IMR-90 (cell line): ENCODE measurements at regions not wholly inside any gene's neighbourhood (a gene's known extent, or its start where the extent isn't known, plus 50 kb on each side); places are given as distances from the start of the nearest gene placed in this dataset.

Experiments
- ATAC-seq: fragments of 200-7000 bp; cut with Tn5 transposase; 2 replicates; pipeline ENCODE4 v1.9.1; 2020; ENCODE audit warnings: low read depth, mild to moderate bottlenecking, moderate library complexity
- BruUV-seq: library from RNA; stranded (reverse); fragments of 400-500 nt; replicated peaks from 2 replicates; lab custom pipeline; 2021; lab: Mats Ljungman, UMichigan
- CTCF ChIA-PET: fragments of 300-600 bp; formaldehyde crosslinking; extraction: SDS; loops from one replicate; lab custom pipeline; 2021; ENCODE audit warnings: antibody characterized with exemption; lab: Yijun Ruan, JAX
- POLR2A ChIA-PET: fragments of 300-600 bp; sonication (Branson Sonifier 250); formaldehyde crosslinking; loops from one replicate; lab custom pipeline; 2022; ENCODE audit warnings: antibody characterized with exemption; ENCODE audit not compliant: unreplicated experiment; lab: Charles Lee
- DNase-seq: peaks from one replicate; pipeline ENCODE4 v3.0.0; 2013
- H2AFZ ChIP-seq: replicated peaks from 2 replicates; pipeline ENCODE3; 2013; ENCODE audit warnings: low read length, mild to moderate bottlenecking; ENCODE audit not compliant: poor library complexity
- H2AK5ac ChIP-seq: 2 replicates; pipeline ENCODE4 v1.6.1; 2013; ENCODE audit warnings: low read depth, low read length, inconsistent platforms
- H2AK9ac ChIP-seq: replicated peaks from 2 replicates; pipeline ENCODE3; 2013; ENCODE audit warnings: mild to moderate bottlenecking, low read depth, low read length, moderate library complexity; ENCODE audit not compliant: poor library complexity
- H2BK120ac ChIP-seq: 2 replicates; pipeline ENCODE4 v1.6.1; 2013; ENCODE audit warnings: low read depth, low read length, inconsistent platforms
- H2BK15ac ChIP-seq: 3 replicates; pipeline ENCODE4 v1.6.1; 2013; ENCODE audit warnings: low read depth, low read length, inconsistent platforms
- H2BK20ac ChIP-seq: 2 replicates; pipeline ENCODE4 v1.6.1; 2013; ENCODE audit warnings: low read depth, mild to moderate bottlenecking, inconsistent platforms, low read length, moderate library complexity
- H2BK5ac ChIP-seq: 2 replicates; pipeline ENCODE4 v1.6.1; 2013; ENCODE audit warnings: mild to moderate bottlenecking, low read depth, low read length, inconsistent platforms; ENCODE audit not compliant: poor library complexity, severe bottlenecking
- H3K14ac ChIP-seq: replicated peaks from 2 replicates; pipeline ENCODE4 v1.6.1; 2013; ENCODE audit warnings: low read depth, low read length, inconsistent platforms
- H3K18ac ChIP-seq: 2 replicates; pipeline ENCODE4 v1.6.1; 2013; ENCODE audit warnings: low read depth, low read length, control low read depth
- H3K23ac ChIP-seq: 2 replicates; pipeline ENCODE4 v1.6.1; 2013; ENCODE audit warnings: low read depth, low read length, inconsistent platforms
- H3K27ac ChIP-seq: 2 replicates; pipeline ENCODE4 v1.5.1; 2013; ENCODE audit warnings: mild to moderate bottlenecking, control low read depth, low read length; ENCODE audit not compliant: insufficient read depth
- H3K27me3 ChIP-seq: 2 replicates; pipeline ENCODE4 v1.6.1; 2013; ENCODE audit warnings: low read length; ENCODE audit not compliant: control insufficient read depth, insufficient read depth
- H3K36me3 ChIP-seq: 2 replicates; pipeline ENCODE4 v1.6.1; 2013; ENCODE audit warnings: low read length, mixed read lengths; ENCODE audit not compliant: control insufficient read depth, insufficient read depth
- H3K4ac ChIP-seq: 2 replicates; pipeline ENCODE4 v1.6.1; 2013; ENCODE audit warnings: low read depth, low read length, inconsistent platforms
- H3K4me1 ChIP-seq: 2 replicates; pipeline ENCODE4 v1.6.1; 2013; ENCODE audit warnings: low read length, mixed read lengths; ENCODE audit not compliant: control insufficient read depth, insufficient read depth
- H3K4me2 ChIP-seq: 2 replicates; pipeline ENCODE4 v1.6.1; 2013; ENCODE audit warnings: low read depth, mild to moderate bottlenecking, control low read depth, low read length, moderate library complexity
- H3K4me3 ChIP-seq: 2 replicates; pipeline ENCODE4 v1.5.1; 2013; ENCODE audit warnings: low read depth, mild to moderate bottlenecking, control low read depth, low read length, moderate library complexity; ENCODE audit not compliant: insufficient read depth
- H3K56ac ChIP-seq: 2 replicates; pipeline ENCODE4 v1.6.1; 2013; ENCODE audit warnings: low read length, inconsistent platforms; ENCODE audit not compliant: insufficient read depth; ENCODE audit errors: extremely low read depth
- H3K79me1 ChIP-seq, 2 experiments: 2 replicates each; pipeline ENCODE4 v1.6.1; 2013; ENCODE audit warnings: low read length in 2 of 2, inconsistent platforms in 1 of 2, low read depth in 1 of 2
- H3K9ac ChIP-seq: 2 replicates; pipeline ENCODE4 v1.6.1; 2013; ENCODE audit warnings: low read depth, low read length, control low read depth
- H3K9me1 ChIP-seq: 2 replicates; pipeline ENCODE4 v1.6.1; 2013; ENCODE audit warnings: low read length, inconsistent platforms; ENCODE audit not compliant: insufficient read depth
- H3K9me3 ChIP-seq: 2 replicates; pipeline ENCODE4 v1.6.1; 2013; ENCODE audit warnings: low read length; ENCODE audit not compliant: control insufficient read depth, insufficient read depth
- H4K20me1 ChIP-seq: 2 replicates; pipeline ENCODE4 v1.6.1; 2013; ENCODE audit warnings: low read length, inconsistent platforms; ENCODE audit not compliant: insufficient read depth
- H4K5ac ChIP-seq: 2 replicates; pipeline ENCODE4 v1.6.1; 2013; ENCODE audit warnings: mild to moderate bottlenecking, low read depth, low read length, control low read depth
- H4K8ac ChIP-seq, 2 experiments: 2 replicates each; pipeline ENCODE4 v1.6.1; 2013; ENCODE audit warnings: low read depth in 2 of 2, low read length in 2 of 2, control low read depth in 1 of 2, inconsistent platforms in 1 of 2
- H4K91ac ChIP-seq: 2 replicates; pipeline ENCODE4 v1.6.1; 2013; ENCODE audit warnings: low read depth, low read length, inconsistent platforms; ENCODE audit not compliant: insufficient read depth
- CEBPB ChIP-seq: IDR thresholded peaks from 2 replicates; pipeline ENCODE4 v1.6.1; 2012; ENCODE audit warnings: low read depth, low read length, improper control_type of control experiment
- MAFK ChIP-seq: IDR thresholded peaks from 2 replicates; pipeline ENCODE4 v1.6.1; 2012; ENCODE audit warnings: low read depth, low read length, improper control_type of control experiment
- RAD21 ChIP-seq: IDR thresholded peaks from 2 replicates; pipeline ENCODE4 v1.6.1; 2012; ENCODE audit warnings: low read length, improper control_type of control experiment
- RCOR1 ChIP-seq: IDR thresholded peaks from 2 replicates; pipeline ENCODE4 v1.6.1; 2012; ENCODE audit warnings: mild to moderate bottlenecking, low read length, improper control_type of control experiment; ENCODE audit not compliant: insufficient replicate concordance
- WGBS, 2 experiments: methylation state at CpG; one replicate each; pipeline versions ENCODE4 v1.1.5 to v1.1.7; 2013; ENCODE audit warnings: missing lambda C conversion rate in 2 of 2; ENCODE audit not compliant: insufficient read length in 1 of 2; ENCODE audit errors: extremely low coverage in 2 of 2; 5-methylcytosine and 5-hydroxymethylcytosine counted together
- dilution Hi-C: fragments of 300-500 bp; cut with HindIII; formaldehyde crosslinking; loops from one replicate; pipeline ENCODE4 v1.14.3; 2018; ENCODE audit warnings: low sequenced_read_pairs; ENCODE audit not compliant: unreplicated experiment
- in situ Hi-C: fragments of 300-500 bp; cut with MboI; formaldehyde crosslinking; loops from 3 replicates; pipeline ENCODE4 v1.14.3; 2019; ENCODE audit warnings: low sequenced_read_pairs, inconsistent platforms, mixed read lengths
- intact Hi-C: fragments of 100-400 bp; cut with micrococcal nuclease; formaldehyde crosslinking; loops from 2 replicates; pipeline ENCODE4 v1.10.0; 2022

DNA sequence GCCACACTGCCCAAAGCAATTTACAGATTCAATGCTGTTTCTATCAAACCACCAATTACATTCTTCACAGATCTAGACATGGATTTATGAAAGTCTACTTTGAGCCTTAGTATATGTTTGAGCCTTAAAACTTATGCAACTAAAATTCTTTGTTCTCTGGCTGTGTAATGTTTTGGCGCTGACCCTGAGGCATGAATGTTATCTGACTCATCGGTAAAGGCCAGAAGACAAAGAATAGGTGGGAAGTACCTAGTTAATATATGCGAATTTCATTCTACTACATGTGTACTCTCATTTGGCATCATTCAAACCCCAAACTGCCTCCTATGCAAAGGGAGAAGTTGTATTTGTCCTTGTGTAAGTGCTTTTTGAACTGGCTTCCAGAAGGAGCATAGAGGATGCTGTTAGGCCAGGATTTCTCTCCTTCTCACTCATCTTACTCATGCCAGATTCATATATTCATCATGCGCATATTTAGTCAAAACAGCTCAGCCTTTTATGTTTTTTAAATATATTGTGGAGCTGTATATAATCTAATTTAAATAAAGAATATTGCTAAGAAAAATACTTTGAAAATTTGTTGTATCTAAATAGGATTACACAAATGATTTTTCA, 204.2 kb downstream of the NFKBIZ start:
- no peaks in the 10 kb centered on the region for H3K9me3 ChIP-seq
- no peak overlapping the region for H3K4me2 ChIP-seq
- dilution Hi-C loops (no loop called here), in situ Hi-C loops (no loop called here), intact Hi-C loops (no loop called here)
- H4K91ac ChIP-seq, result no peak overlapping the region
- ChIA-PET POLR2A (no interaction called here), CTCF (interaction anchor here (1.2 kb wide), 1 partner anchor 142 kb away, joined by 3 read pairs; no protein-coding TSS in a partner anchor)
- H3K27me3 ChIP-seq, result no peaks in the 10 kb centered on the region
- TF ChIP-seq MAFK, result no peak
- TF ChIP-seq CEBPB, result peak; percentile 43; the same call in 1 of the 2 replicates
- no peak for TF ChIP-seq RCOR1
- no peak for TF ChIP-seq RAD21
- H2AFZ ChIP-seq, result no peak overlapping the region
- H3K4me3 ChIP-seq, result no peak overlapping the region
- no CpG with 5 or more reads among the region's 4 CpGs for WGBS, 2 experiments
- peak overlapping the region; percentile 44 for H2BK5ac ChIP-seq
- H3K4me1 ChIP-seq, result peaks cover 1% of the 10 kb centered on the region; the same call in 1 of the 2 replicates
- no peaks in the 10 kb centered on the region for H4K20me1 ChIP-seq
- no peaks in the 10 kb centered on the region for H3K79me1 ChIP-seq
- no peak overlapping the region; the same call in 1 of the 2 replicates for H3K18ac ChIP-seq
- DNase-seq (peak; percentile 62), ATAC-seq (peak; percentile 49; the same call in 1 of the 2 replicates)
- H2BK20ac ChIP-seq, result no peak overlapping the region
- no peak overlapping the region for H2BK120ac ChIP-seq
- H4K8ac ChIP-seq, result no peak overlapping the region
- no TSS peak for BruUV-seq
- no peak overlapping the region for H3K56ac ChIP-seq
- no peak overlapping the region for H2AK5ac ChIP-seq
- H3K9ac ChIP-seq, result no peak overlapping the region
- no peak overlapping the region for H3K23ac ChIP-seq
- H3K9me1 ChIP-seq, result no peaks in the 10 kb centered on the region; the same call in 1 of the 2 replicates
- H2AK9ac ChIP-seq, result no peak overlapping the region
- no peak overlapping the region for H2BK15ac ChIP-seq
- no peak overlapping the region for H3K27ac ChIP-seq
- H4K5ac ChIP-seq, result no peak overlapping the region
- H3K4ac ChIP-seq, result no peak overlapping the region; the same call in 1 of the 2 replicates
- no peaks in the 10 kb centered on the region for H3K36me3 ChIP-seq
- H3K14ac ChIP-seq, result no peak overlapping the region
